PFSK-1 (cell line): ENCODE measurements at regions not wholly inside any gene's neighbourhood (a gene's known extent, or its start where the extent isn't known, plus 50 kb on each side); places are given as distances from the start of the nearest gene placed in this dataset.

Experiments used
- TAF1 ChIP-seq: IDR thresholded peaks from 2 replicates; pipeline ENCODE4 v1.6.1; 2012; ENCODE audit warnings: low read length, control low read depth, borderline replicate concordance; ENCODE audit not compliant: insufficient read depth
- TF ChIP-seq, protein P1 (sequence below), 2 experiments: IDR thresholded peaks; 2 replicates each; pipeline versions ENCODE4 v1.6.1 to v1.8.0; 2011 to 2012; ENCODE audit warnings: low read depth in 2 of 2, low read length in 2 of 2, control low read depth in 1 of 2, inconsistent platforms in 1 of 2, mild to moderate bottlenecking in 1 of 2, moderate library complexity in 1 of 2; ENCODE audit not compliant: insufficient read depth in 1 of 2

DNA sequence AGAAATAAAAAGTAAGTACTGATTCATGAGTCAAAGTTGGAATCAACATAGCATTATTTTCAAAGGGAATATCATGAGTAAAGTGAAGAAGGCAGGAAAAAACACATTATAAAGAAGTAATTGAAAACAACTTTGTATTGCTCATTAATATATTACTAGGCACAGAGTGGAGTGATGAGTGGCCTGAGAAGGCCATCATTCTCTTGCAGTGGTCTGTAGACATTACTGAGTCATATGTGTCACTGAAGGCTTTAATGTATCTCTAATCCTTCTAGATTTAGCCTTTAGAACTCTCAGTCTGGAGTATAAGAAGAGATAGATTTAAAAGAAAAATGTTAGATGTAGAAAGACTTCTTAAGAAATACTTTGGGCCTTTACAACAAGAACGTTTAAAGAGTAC lies 881.4 kb downstream of the DNAH5 start:
- no peak for TF ChIP-seq TAF1
- TF ChIP-seq, protein P1, sequence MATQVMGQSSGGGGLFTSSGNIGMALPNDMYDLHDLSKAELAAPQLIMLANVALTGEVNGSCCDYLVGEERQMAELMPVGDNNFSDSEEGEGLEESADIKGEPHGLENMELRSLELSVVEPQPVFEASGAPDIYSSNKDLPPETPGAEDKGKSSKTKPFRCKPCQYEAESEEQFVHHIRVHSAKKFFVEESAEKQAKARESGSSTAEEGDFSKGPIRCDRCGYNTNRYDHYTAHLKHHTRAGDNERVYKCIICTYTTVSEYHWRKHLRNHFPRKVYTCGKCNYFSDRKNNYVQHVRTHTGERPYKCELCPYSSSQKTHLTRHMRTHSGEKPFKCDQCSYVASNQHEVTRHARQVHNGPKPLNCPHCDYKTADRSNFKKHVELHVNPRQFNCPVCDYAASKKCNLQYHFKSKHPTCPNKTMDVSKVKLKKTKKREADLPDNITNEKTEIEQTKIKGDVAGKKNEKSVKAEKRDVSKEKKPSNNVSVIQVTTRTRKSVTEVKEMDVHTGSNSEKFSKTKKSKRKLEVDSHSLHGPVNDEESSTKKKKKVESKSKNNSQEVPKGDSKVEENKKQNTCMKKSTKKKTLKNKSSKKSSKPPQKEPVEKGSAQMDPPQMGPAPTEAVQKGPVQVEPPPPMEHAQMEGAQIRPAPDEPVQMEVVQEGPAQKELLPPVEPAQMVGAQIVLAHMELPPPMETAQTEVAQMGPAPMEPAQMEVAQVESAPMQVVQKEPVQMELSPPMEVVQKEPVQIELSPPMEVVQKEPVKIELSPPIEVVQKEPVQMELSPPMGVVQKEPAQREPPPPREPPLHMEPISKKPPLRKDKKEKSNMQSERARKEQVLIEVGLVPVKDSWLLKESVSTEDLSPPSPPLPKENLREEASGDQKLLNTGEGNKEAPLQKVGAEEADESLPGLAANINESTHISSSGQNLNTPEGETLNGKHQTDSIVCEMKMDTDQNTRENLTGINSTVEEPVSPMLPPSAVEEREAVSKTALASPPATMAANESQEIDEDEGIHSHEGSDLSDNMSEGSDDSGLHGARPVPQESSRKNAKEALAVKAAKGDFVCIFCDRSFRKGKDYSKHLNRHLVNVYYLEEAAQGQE (IDR thresholded peaks at IDR 0.05; ENCODE audit: insufficient read depth in 1 of 2, low read depth in 2 of 2, low read length in 2 of 2), result no peak
